Hepatocyte (in vitro differentiated cells): ENCODE measurements at regions not wholly inside any gene's neighbourhood (a gene's known extent, or its start where the extent isn't known, plus 50 kb on each side); places are given as distances from the start of the nearest gene placed in this dataset.

Experiments used
- CTCF ChIP-seq: fragments of 200-600 bp; sonication (generic); IDR thresholded peaks from 2 replicates; pipeline ENCODE4 v1.5.1; 2016; ENCODE audit warnings: antibody characterized with exemption, mild to moderate bottlenecking; ENCODE audit not compliant: poor library complexity
- EZH2 ChIP-seq: fragments of 200-600 bp; sonication (generic); IDR thresholded peaks from 2 replicates; pipeline ENCODE4 v1.6.1; 2016; ENCODE audit warnings: antibody characterized with exemption, mild to moderate bottlenecking, borderline replicate concordance

GRCh38 chr3:151558661-151559060, 97.8 kb upstream of the IGSF10 start:
- no peak for TF ChIP-seq CTCF
- no peak for TF ChIP-seq EZH2
